CD14-positive monocyte (primary cell): ENCODE measurements at regions not wholly inside any gene's neighbourhood (a gene's known extent, or its start where the extent isn't known, plus 50 kb on each side); places are given as distances from the start of the nearest gene placed in this dataset.

Source experiments
- DNase-seq, 3 donors: peaks; one replicate each; pipeline ENCODE4 v3.0.0-alpha.2; 2011 to 2022
- H2AFZ ChIP-seq: 2 replicates; pipeline ENCODE4 v1.6.0; 2012; ENCODE audit warnings: mild to moderate bottlenecking, low read depth, low read length, inconsistent platforms; ENCODE audit not compliant: insufficient read depth, poor library complexity, severe bottlenecking
- H3K27ac ChIP-seq, 2 donors: 1 replicate in 1 of 2; 2 replicates in 1 of 2; pipeline ENCODE4 v1.5.1; 2012 to 2013; ENCODE audit warnings: low read length in 2 of 2, control low read depth in 1 of 2, inconsistent platforms in 1 of 2, low read depth in 1 of 2, mild to moderate bottlenecking in 1 of 2
- H3K27me3 ChIP-seq, 2 donors: one replicate each; pipeline versions ENCODE4 v1.6.0 to v1.6.1; 2011 to 2013; ENCODE audit warnings: low read length in 2 of 2; ENCODE audit not compliant: control insufficient read depth in 2 of 2, insufficient read depth in 2 of 2
- H3K36me3 ChIP-seq, 2 donors: replicated peaks in 1 of 2; 1 replicate in 1 of 2; 2 replicates in 1 of 2; pipeline versions ENCODE4 v1.5.1 to v1.6.1; 2012 to 2013; ENCODE audit warnings: low read length in 2 of 2, control low read depth in 1 of 2, inconsistent platforms in 1 of 2, mild to moderate bottlenecking in 1 of 2; ENCODE audit not compliant: insufficient read depth in 2 of 2, control insufficient read depth in 1 of 2
- H3K4me1 ChIP-seq, 2 donors: 1 replicate in 1 of 2; 2 replicates in 1 of 2; pipeline versions ENCODE4 v1.5.1 to v1.6.1; 2012 to 2013; ENCODE audit warnings: low read length in 2 of 2, control low read depth in 1 of 2, inconsistent platforms in 1 of 2, mild to moderate bottlenecking in 1 of 2, moderate library complexity in 1 of 2; ENCODE audit not compliant: insufficient read depth in 2 of 2, control insufficient read depth in 1 of 2
- H3K4me2 ChIP-seq: replicated peaks from 2 replicates; pipeline ENCODE3; 2012; ENCODE audit warnings: low read length, moderate library complexity, mild to moderate bottlenecking; ENCODE audit not compliant: poor library complexity, severe bottlenecking; ENCODE audit errors: extremely low read depth
- H3K4me3 ChIP-seq, 3 experiments: fragments of 200-600 bp in 1 of 3; sonication (generic) in 1 of 3; replicated peaks in 1 of 3; 1 replicate in 2 of 3; 2 replicates in 1 of 3; pipeline ENCODE4 v1.5.1; 2011 to 2013; ENCODE audit warnings: low read length in 3 of 3, mild to moderate bottlenecking in 3 of 3, control low read depth in 2 of 3, low read depth in 2 of 3, inconsistent platforms in 1 of 3, moderate library complexity in 1 of 3
- H3K79me2 ChIP-seq: 2 replicates; pipeline ENCODE4 v1.6.0; 2012; ENCODE audit warnings: mild to moderate bottlenecking, control low read depth, inconsistent platforms, low read length, moderate library complexity; ENCODE audit not compliant: insufficient read depth
- H3K9ac ChIP-seq: 2 replicates; pipeline ENCODE4 v1.6.0; 2017; ENCODE audit warnings: low read length, mild to moderate bottlenecking; ENCODE audit not compliant: insufficient read depth, poor library complexity, severe bottlenecking
- H3K9me3 ChIP-seq, 2 donors: replicated peaks in 1 of 2; 1 replicate in 1 of 2; 2 replicates in 1 of 2; pipeline versions ENCODE4 v1.5.1 to v1.6.1; 2012 to 2013; ENCODE audit warnings: low read length in 2 of 2, control low read depth in 1 of 2; ENCODE audit not compliant: control insufficient read depth in 1 of 2, insufficient read depth in 1 of 2
- H4K20me1 ChIP-seq: 2 replicates; pipeline ENCODE4 v1.6.0; 2012; ENCODE audit warnings: mild to moderate bottlenecking, low read length, control low read depth, moderate library complexity; ENCODE audit not compliant: insufficient read depth
- H3K27ac Mint-ChIP-seq, 7 donors: one replicate each; pipeline ENCODE4 v1.8.0; 2020; ENCODE audit warnings: mild to moderate bottlenecking in 7 of 7, mixed read lengths in 7 of 7, moderate library complexity in 6 of 7, inconsistent platforms in 2 of 7
- H3K27me3 Mint-ChIP-seq, 3 donors: one replicate each; pipeline ENCODE4 v1.8.0; 2021 to 2022; ENCODE audit warnings: low read depth in 3 of 3, mild to moderate bottlenecking in 3 of 3, mixed read lengths in 3 of 3, moderate library complexity in 3 of 3, inconsistent platforms in 1 of 3
- H3K36me3 Mint-ChIP-seq, 2 donors: one replicate each; pipeline ENCODE4 v1.8.0; 2020; ENCODE audit warnings: mixed read lengths in 2 of 2, inconsistent platforms in 1 of 2, mild to moderate bottlenecking in 1 of 2
- H3K4me1 Mint-ChIP-seq: one replicate; pipeline ENCODE4 v1.8.0; 2020; ENCODE audit warnings: mild to moderate bottlenecking, mixed read lengths
- H3K4me3 Mint-ChIP-seq, 2 donors: one replicate each; pipeline ENCODE4 v1.8.0; 2020; ENCODE audit warnings: mild to moderate bottlenecking in 2 of 2, mixed read lengths in 2 of 2, moderate library complexity in 1 of 2
- H3K9me3 Mint-ChIP-seq, 7 donors: one replicate each; pipeline ENCODE4 v1.8.0; 2020 to 2022; ENCODE audit warnings: mixed read lengths in 7 of 7, mild to moderate bottlenecking in 6 of 7, moderate library complexity in 6 of 7, inconsistent platforms in 2 of 7
- CTCF ChIP-seq: fragments of 200-600 bp; IDR thresholded peaks from one replicate; pipeline ENCODE4 v1.8.0; 2022; ENCODE audit warnings: antibody characterized with exemption, mild to moderate bottlenecking
- WGBS: methylation state at CpG from one replicate; pipeline ENCODE4 v1.1.5; 2013; ENCODE audit warnings: missing lambda C conversion rate; ENCODE audit not compliant: insufficient coverage; 5-methylcytosine and 5-hydroxymethylcytosine counted together
- intact Hi-C, 2 donors: fragments of 100-400 bp; cut with micrococcal nuclease; formaldehyde crosslinking; loops; one replicate each; pipeline versions ENCODE4 v1.15.0 to v1.15.1; 2023

- peaks cover 0 to 4% of the 10 kb centered on the region in 2 donors for H3K9me3 ChIP-seq
- H3K27me3 ChIP-seq: no peaks in the 10 kb centered on the region
- no peak overlapping the region for H3K27ac ChIP-seq
- Mint-ChIP-seq H3K4me3 (no peak overlapping the region), H3K4me1 (no peaks in the 10 kb centered on the region), H3K36me3 (no peaks in the 10 kb centered on the region), H3K27me3 (no peaks in the 10 kb centered on the region), H3K9me3 (peaks cover 0 to 5% (median 2%) of the 10 kb centered on the region in 7 donors), H3K27ac (no peak overlapping the region)
- no CpG with 5 or more reads among the region's 2 CpGs for WGBS
- intact Hi-C loops: no loop called here
- H3K36me3 ChIP-seq: no peaks in the 10 kb centered on the region
- no peak overlapping the region for H3K4me3 ChIP-seq
- no peak overlapping the region for H3K9ac ChIP-seq
- no peaks in the 10 kb centered on the region for H4K20me1 ChIP-seq
- no peak for DNase-seq
- H3K79me2 ChIP-seq: no peaks in the 10 kb centered on the region
- H3K4me1 ChIP-seq: no peaks in the 10 kb centered on the region
- no peak overlapping the region for H2AFZ ChIP-seq
- TF ChIP-seq CTCF: no peak
- H3K4me2 ChIP-seq: no peak overlapping the region
These were observed 1340.9 kb downstream of the FSCB start for GRCh38 chr14:43166163-43166562.

GRCh38 chr14:43165651-43166050 is 1341.4 kb downstream of the FSCB start:
- Histone ChIP-seq H3K9ac (no peak overlapping the region), H4K20me1 (no peaks in the 10 kb centered on the region), H3K27ac (no peak overlapping the region), H3K27me3 (no peaks in the 10 kb centered on the region), H3K4me3 (no peak overlapping the region), H3K79me2 (no peaks in the 10 kb centered on the region), H3K4me2 (no peak overlapping the region), H2AFZ (no peak overlapping the region), H3K4me1 (no peaks in the 10 kb centered on the region), H3K36me3 (no peaks in the 10 kb centered on the region), H3K9me3 (peaks cover 0 to 4% of the 10 kb centered on the region in 2 donors)
- Mint-ChIP-seq H3K27ac (no peak overlapping the region), H3K4me1 (no peaks in the 10 kb centered on the region), H3K36me3 (no peaks in the 10 kb centered on the region), H3K27me3 (no peaks in the 10 kb centered on the region), H3K4me3 (no peak overlapping the region), H3K9me3 (peaks cover 0 to 5% (median 2%) of the 10 kb centered on the region in 7 donors)
- DNase-seq: no peak
- intact Hi-C loops: no loop called here
- TF ChIP-seq CTCF: no peak
- no CpG with 5 or more reads among the region's 2 CpGs for WGBS
